IMR-90 (cell line): ENCODE measurements at regions not wholly inside any gene's neighbourhood (a gene's known extent, or its start where the extent isn't known, plus 50 kb on each side); places are given as distances from the start of the nearest gene placed in this dataset.

Experiments used
- ATAC-seq: fragments of 200-7000 bp; cut with Tn5 transposase; 2 replicates; pipeline ENCODE4 v1.9.1; 2020; ENCODE audit warnings: low read depth, mild to moderate bottlenecking, moderate library complexity
- BruUV-seq: library from RNA; stranded (reverse); fragments of 400-500 nt; replicated peaks from 2 replicates; lab custom pipeline; 2021; lab: Mats Ljungman, UMichigan
- CTCF ChIA-PET: fragments of 300-600 bp; formaldehyde crosslinking; extraction: SDS; loops from one replicate; lab custom pipeline; 2021; ENCODE audit warnings: antibody characterized with exemption; lab: Yijun Ruan, JAX
- POLR2A ChIA-PET: fragments of 300-600 bp; sonication (Branson Sonifier 250); formaldehyde crosslinking; loops from one replicate; lab custom pipeline; 2022; ENCODE audit warnings: antibody characterized with exemption; ENCODE audit not compliant: unreplicated experiment; lab: Charles Lee
- DNase-seq: peaks from one replicate; pipeline ENCODE4 v3.0.0; 2013
- H2AFZ ChIP-seq: replicated peaks from 2 replicates; pipeline ENCODE3; 2013; ENCODE audit warnings: low read length, mild to moderate bottlenecking; ENCODE audit not compliant: poor library complexity
- H2AK5ac ChIP-seq: 2 replicates; pipeline ENCODE4 v1.6.1; 2013; ENCODE audit warnings: low read depth, low read length, inconsistent platforms
- H2AK9ac ChIP-seq: replicated peaks from 2 replicates; pipeline ENCODE3; 2013; ENCODE audit warnings: mild to moderate bottlenecking, low read depth, low read length, moderate library complexity; ENCODE audit not compliant: poor library complexity
- H2BK120ac ChIP-seq: 2 replicates; pipeline ENCODE4 v1.6.1; 2013; ENCODE audit warnings: low read depth, low read length, inconsistent platforms
- H2BK15ac ChIP-seq: 3 replicates; pipeline ENCODE4 v1.6.1; 2013; ENCODE audit warnings: low read depth, low read length, inconsistent platforms
- H2BK20ac ChIP-seq: 2 replicates; pipeline ENCODE4 v1.6.1; 2013; ENCODE audit warnings: low read depth, mild to moderate bottlenecking, inconsistent platforms, low read length, moderate library complexity
- H2BK5ac ChIP-seq: 2 replicates; pipeline ENCODE4 v1.6.1; 2013; ENCODE audit warnings: mild to moderate bottlenecking, low read depth, low read length, inconsistent platforms; ENCODE audit not compliant: poor library complexity, severe bottlenecking
- H3K14ac ChIP-seq: replicated peaks from 2 replicates; pipeline ENCODE4 v1.6.1; 2013; ENCODE audit warnings: low read depth, low read length, inconsistent platforms
- H3K18ac ChIP-seq: 2 replicates; pipeline ENCODE4 v1.6.1; 2013; ENCODE audit warnings: low read depth, low read length, control low read depth
- H3K23ac ChIP-seq: 2 replicates; pipeline ENCODE4 v1.6.1; 2013; ENCODE audit warnings: low read depth, low read length, inconsistent platforms
- H3K27ac ChIP-seq: 2 replicates; pipeline ENCODE4 v1.5.1; 2013; ENCODE audit warnings: mild to moderate bottlenecking, control low read depth, low read length; ENCODE audit not compliant: insufficient read depth
- H3K27me3 ChIP-seq: 2 replicates; pipeline ENCODE4 v1.6.1; 2013; ENCODE audit warnings: low read length; ENCODE audit not compliant: control insufficient read depth, insufficient read depth
- H3K36me3 ChIP-seq: 2 replicates; pipeline ENCODE4 v1.6.1; 2013; ENCODE audit warnings: low read length, mixed read lengths; ENCODE audit not compliant: control insufficient read depth, insufficient read depth
- H3K4ac ChIP-seq: 2 replicates; pipeline ENCODE4 v1.6.1; 2013; ENCODE audit warnings: low read depth, low read length, inconsistent platforms
- H3K4me1 ChIP-seq: 2 replicates; pipeline ENCODE4 v1.6.1; 2013; ENCODE audit warnings: low read length, mixed read lengths; ENCODE audit not compliant: control insufficient read depth, insufficient read depth
- H3K4me2 ChIP-seq: 2 replicates; pipeline ENCODE4 v1.6.1; 2013; ENCODE audit warnings: low read depth, mild to moderate bottlenecking, control low read depth, low read length, moderate library complexity
- H3K4me3 ChIP-seq: 2 replicates; pipeline ENCODE4 v1.5.1; 2013; ENCODE audit warnings: low read depth, mild to moderate bottlenecking, control low read depth, low read length, moderate library complexity; ENCODE audit not compliant: insufficient read depth
- H3K56ac ChIP-seq: 2 replicates; pipeline ENCODE4 v1.6.1; 2013; ENCODE audit warnings: low read length, inconsistent platforms; ENCODE audit not compliant: insufficient read depth; ENCODE audit errors: extremely low read depth
- H3K79me1 ChIP-seq, 2 experiments: 2 replicates each; pipeline ENCODE4 v1.6.1; 2013; ENCODE audit warnings: low read length in 2 of 2, inconsistent platforms in 1 of 2, low read depth in 1 of 2
- H3K9ac ChIP-seq: 2 replicates; pipeline ENCODE4 v1.6.1; 2013; ENCODE audit warnings: low read depth, low read length, control low read depth
- H3K9me1 ChIP-seq: 2 replicates; pipeline ENCODE4 v1.6.1; 2013; ENCODE audit warnings: low read length, inconsistent platforms; ENCODE audit not compliant: insufficient read depth
- H3K9me3 ChIP-seq: 2 replicates; pipeline ENCODE4 v1.6.1; 2013; ENCODE audit warnings: low read length; ENCODE audit not compliant: control insufficient read depth, insufficient read depth
- H4K20me1 ChIP-seq: 2 replicates; pipeline ENCODE4 v1.6.1; 2013; ENCODE audit warnings: low read length, inconsistent platforms; ENCODE audit not compliant: insufficient read depth
- H4K5ac ChIP-seq: 2 replicates; pipeline ENCODE4 v1.6.1; 2013; ENCODE audit warnings: mild to moderate bottlenecking, low read depth, low read length, control low read depth
- H4K8ac ChIP-seq, 2 experiments: 2 replicates each; pipeline ENCODE4 v1.6.1; 2013; ENCODE audit warnings: low read depth in 2 of 2, low read length in 2 of 2, control low read depth in 1 of 2, inconsistent platforms in 1 of 2
- H4K91ac ChIP-seq: 2 replicates; pipeline ENCODE4 v1.6.1; 2013; ENCODE audit warnings: low read depth, low read length, inconsistent platforms; ENCODE audit not compliant: insufficient read depth
- BHLHE40 ChIP-seq: fragments of 150-350 bp; IDR thresholded peaks from 2 replicates; pipeline ENCODE4 v1.6.1; 2016; ENCODE audit warnings: mild to moderate bottlenecking, low read depth, low read length
- CEBPB ChIP-seq: IDR thresholded peaks from 2 replicates; pipeline ENCODE4 v1.6.1; 2012; ENCODE audit warnings: low read depth, low read length, improper control_type of control experiment
- CHD1 ChIP-seq: IDR thresholded peaks from 2 replicates; pipeline ENCODE4 v1.6.1; 2012; ENCODE audit warnings: low read depth, low read length, improper control_type of control experiment
- CTCF ChIP-seq: conservative IDR thresholded peaks from 2 replicates; pipeline ENCODE4 v1.5.1; 2012; ENCODE audit warnings: mild to moderate bottlenecking, low read depth, low read length, improper control_type of control experiment
- FOS ChIP-seq: fragments of 150-350 bp; IDR thresholded peaks from 2 replicates; pipeline ENCODE4 v1.6.1; 2016; ENCODE audit warnings: low read depth, low read length
- MAZ ChIP-seq: IDR thresholded peaks from 2 replicates; pipeline ENCODE4 v1.6.1; 2012; ENCODE audit warnings: low read depth, mild to moderate bottlenecking, low read length, improper control_type of control experiment, moderate library complexity, borderline replicate concordance
- MXI1 ChIP-seq: IDR thresholded peaks from 2 replicates; pipeline ENCODE4 v1.6.1; 2012; ENCODE audit warnings: low read depth, mild to moderate bottlenecking, low read length, moderate library complexity, borderline replicate concordance
- NFE2L2 ChIP-seq: fragments of 150-350 bp; IDR thresholded peaks from 2 replicates; pipeline ENCODE4 v1.6.1; 2016; ENCODE audit warnings: low read depth, mild to moderate bottlenecking, low read length
- POLR2A ChIP-seq: IDR thresholded peaks from 2 replicates; pipeline ENCODE4 v1.6.1; 2012; ENCODE audit warnings: mild to moderate bottlenecking, low read depth, low read length
- RCOR1 ChIP-seq: IDR thresholded peaks from 2 replicates; pipeline ENCODE4 v1.6.1; 2012; ENCODE audit warnings: mild to moderate bottlenecking, low read length, improper control_type of control experiment; ENCODE audit not compliant: insufficient replicate concordance
- RFX5 ChIP-seq: IDR thresholded peaks from 2 replicates; pipeline ENCODE4 v1.8.0; 2012; ENCODE audit warnings: low read depth, mild to moderate bottlenecking, low read length, moderate library complexity
- SMC3 ChIP-seq: fragments of 150-350 bp; IDR thresholded peaks from 2 replicates; pipeline ENCODE4 v1.6.1; 2016; ENCODE audit warnings: low read depth, mild to moderate bottlenecking, antibody characterized with exemption, low read length, moderate library complexity
- WGBS, 2 experiments: methylation state at CpG; one replicate each; pipeline versions ENCODE4 v1.1.5 to v1.1.7; 2013; ENCODE audit warnings: missing lambda C conversion rate in 2 of 2; ENCODE audit not compliant: insufficient read length in 1 of 2; ENCODE audit errors: extremely low coverage in 2 of 2; 5-methylcytosine and 5-hydroxymethylcytosine counted together
- dilution Hi-C: fragments of 300-500 bp; cut with HindIII; formaldehyde crosslinking; loops from one replicate; pipeline ENCODE4 v1.14.3; 2018; ENCODE audit warnings: low sequenced_read_pairs; ENCODE audit not compliant: unreplicated experiment
- in situ Hi-C: fragments of 300-500 bp; cut with MboI; formaldehyde crosslinking; loops from 3 replicates; pipeline ENCODE4 v1.14.3; 2019; ENCODE audit warnings: low sequenced_read_pairs, inconsistent platforms, mixed read lengths
- intact Hi-C: fragments of 100-400 bp; cut with micrococcal nuclease; formaldehyde crosslinking; loops from 2 replicates; pipeline ENCODE4 v1.10.0; 2022
- TF ChIP-seq, protein P1 (sequence below): fragments of 150-350 bp; IDR thresholded peaks from 2 replicates; pipeline ENCODE4 v1.6.1; 2016; ENCODE audit warnings: low read depth, mild to moderate bottlenecking, low read length, moderate library complexity, borderline replicate concordance

GRCh38 chrX:42664680-42665079 lies 113.3 kb downstream of the PPP1R2C start:
- Histone ChIP-seq H2BK15ac (no peak overlapping the region), H2AK9ac (no peak overlapping the region), H2AK5ac (no peak overlapping the region), H2BK120ac (no peak overlapping the region), H3K27ac (no peak overlapping the region), H2BK5ac (no peak overlapping the region), H3K9me3 (no peaks in the 10 kb centered on the region), H3K27me3 (peaks cover 1% of the 10 kb centered on the region; the same call in 1 of the 2 replicates), H3K4me2 (no peak overlapping the region), H3K79me1 (no peaks in the 10 kb centered on the region), H3K4ac (no peak overlapping the region), H3K23ac (no peak overlapping the region), H3K4me1 (no peaks in the 10 kb centered on the region), H4K8ac (no peak overlapping the region), H3K4me3 (no peak overlapping the region), H3K9ac (no peak overlapping the region), H3K14ac (no peak overlapping the region), H4K20me1 (no peaks in the 10 kb centered on the region), H4K91ac (no peak overlapping the region), H2BK20ac (no peak overlapping the region), H3K9me1 (no peaks in the 10 kb centered on the region), H4K5ac (no peak overlapping the region), H3K36me3 (no peaks in the 10 kb centered on the region), H3K18ac (no peak overlapping the region), H2AFZ (no peak overlapping the region), H3K56ac (no peak overlapping the region)
- CTCF ChIA-PET = no interaction called here
- 42% methylated on average over 2 of the region's 3 CpGs; no CpG with 5 or more reads in 1 of the 2 experiments for WGBS, 2 experiments
- POLR2A ChIA-PET = no interaction called here
- intact Hi-C loops (no loop called here), dilution Hi-C loops (no loop called here), in situ Hi-C loops (no loop called here)
- ATAC-seq (no peak), DNase-seq (no peak)
- TF ChIP-seq MXI1 = no peak
- no peak for TF ChIP-seq CTCF
- no peak for TF ChIP-seq FOS
- TF ChIP-seq MAZ = no peak
- no peak for TF ChIP-seq SMC3
- TF ChIP-seq RCOR1 = no peak
- TF ChIP-seq POLR2A = no peak
- no peak for TF ChIP-seq CEBPB
- TF ChIP-seq NFE2L2 = no peak
- TF ChIP-seq RFX5 = no peak
- TF ChIP-seq CHD1 = no peak
- TF ChIP-seq, protein P1, sequence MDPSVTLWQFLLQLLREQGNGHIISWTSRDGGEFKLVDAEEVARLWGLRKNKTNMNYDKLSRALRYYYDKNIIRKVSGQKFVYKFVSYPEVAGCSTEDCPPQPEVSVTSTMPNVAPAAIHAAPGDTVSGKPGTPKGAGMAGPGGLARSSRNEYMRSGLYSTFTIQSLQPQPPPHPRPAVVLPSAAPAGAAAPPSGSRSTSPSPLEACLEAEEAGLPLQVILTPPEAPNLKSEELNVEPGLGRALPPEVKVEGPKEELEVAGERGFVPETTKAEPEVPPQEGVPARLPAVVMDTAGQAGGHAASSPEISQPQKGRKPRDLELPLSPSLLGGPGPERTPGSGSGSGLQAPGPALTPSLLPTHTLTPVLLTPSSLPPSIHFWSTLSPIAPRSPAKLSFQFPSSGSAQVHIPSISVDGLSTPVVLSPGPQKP = no peak
- no peak for TF ChIP-seq BHLHE40
- no TSS peak for BruUV-seq
